ENCODE measurements at regions not wholly inside any gene's neighbourhood (a gene's known extent, or its start where the extent isn't known, plus 50 kb on each side); places are given as distances from the start of the nearest gene placed in this dataset.

DNA sequence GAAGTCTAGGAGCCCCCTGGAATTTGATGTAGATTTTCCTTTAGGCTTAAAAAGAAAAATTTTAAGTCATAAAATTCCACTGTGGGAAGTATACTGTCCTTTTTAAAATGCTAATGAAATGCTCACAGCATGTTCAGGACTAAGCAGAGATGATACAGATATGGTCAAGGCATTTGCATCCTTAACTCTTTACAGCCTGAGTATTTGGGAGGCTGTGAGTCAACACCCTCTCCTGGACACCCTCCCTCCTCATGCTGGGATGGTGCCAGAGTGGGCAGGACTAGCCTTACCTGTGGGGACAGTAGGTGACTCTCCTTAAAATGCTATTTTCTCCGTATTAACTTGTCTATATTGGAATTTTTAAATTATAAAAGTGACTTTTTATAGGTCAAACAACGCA is 197.4 kb upstream of the ELL2 start:
- DNase-seq = no peak

DNA sequence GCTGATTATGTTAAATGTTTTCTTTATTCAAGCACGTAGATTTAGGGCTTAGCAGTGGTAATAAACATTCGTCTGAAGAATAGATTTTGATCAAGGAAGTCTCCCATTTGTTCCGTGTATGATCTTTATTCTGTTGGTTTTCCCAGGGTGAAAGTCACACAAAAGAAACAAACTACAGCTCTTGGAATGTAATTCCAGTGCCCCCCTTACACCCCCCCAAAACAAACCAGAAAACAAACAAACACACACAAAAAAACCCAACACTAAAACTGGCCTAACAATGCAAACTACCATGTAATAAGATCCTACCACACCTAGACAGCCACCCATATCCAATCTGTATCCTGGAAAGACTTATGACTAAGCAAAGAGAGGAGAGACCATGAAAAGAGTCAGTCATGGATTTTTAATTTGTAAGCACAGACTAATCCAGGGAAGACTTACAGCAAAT is 196.2 kb upstream of the ELL2 start:
- DNase-seq = no peak

DNA sequence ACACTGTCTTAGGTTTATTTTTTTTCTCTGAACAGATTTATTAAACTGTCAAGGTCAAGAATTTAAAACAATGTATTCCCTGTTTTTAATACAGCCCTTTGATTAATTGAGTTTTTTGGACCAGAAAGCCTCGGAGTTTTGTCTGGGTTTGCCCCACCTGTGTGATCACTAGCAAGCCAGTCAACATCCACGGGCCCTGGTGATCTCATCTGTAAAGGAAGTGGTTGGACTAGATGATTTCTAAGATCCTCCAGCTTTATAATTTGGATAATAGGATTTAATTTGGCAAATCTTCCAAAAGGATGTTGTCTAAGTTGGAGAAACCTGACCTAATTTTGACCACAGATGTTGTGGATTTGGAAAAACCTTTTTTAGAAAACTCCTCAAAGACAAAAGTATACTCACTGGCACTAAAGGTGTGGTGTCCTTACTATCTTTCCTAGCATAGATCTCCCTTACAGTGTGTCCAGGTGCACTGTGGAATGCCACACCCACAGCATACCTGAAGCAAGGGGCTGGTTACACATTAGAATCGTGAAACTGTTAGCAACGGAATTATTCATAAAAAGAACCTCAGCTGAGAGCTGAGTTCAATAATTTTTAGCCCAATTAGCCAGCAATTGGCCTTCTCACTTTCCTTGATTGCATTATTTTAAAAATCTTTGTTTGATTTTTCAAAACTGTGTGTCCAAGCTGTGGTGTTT is 195.6 kb upstream of the ELL2 start:
- no peak for DNase-seq

DNA sequence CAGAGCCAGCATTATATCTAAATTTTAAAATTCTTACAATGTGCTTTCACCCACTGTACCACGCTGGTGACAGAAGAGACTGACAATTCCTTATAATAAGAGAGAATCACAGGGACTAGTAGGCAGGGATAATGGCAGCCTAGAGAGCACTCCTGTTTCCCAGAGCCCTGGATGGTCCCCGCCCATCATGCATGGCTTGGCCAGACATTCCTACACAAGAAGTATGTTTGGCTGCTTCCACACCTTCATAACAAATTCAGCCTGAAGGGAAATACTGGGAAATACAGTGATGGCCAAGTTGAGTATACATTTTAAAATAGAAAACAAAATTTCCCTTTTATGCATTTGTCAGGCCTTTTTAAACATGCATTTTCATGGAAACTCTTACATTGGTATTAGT is 193.5 kb upstream of the ELL2 start:
- no peak for DNase-seq

DNA sequence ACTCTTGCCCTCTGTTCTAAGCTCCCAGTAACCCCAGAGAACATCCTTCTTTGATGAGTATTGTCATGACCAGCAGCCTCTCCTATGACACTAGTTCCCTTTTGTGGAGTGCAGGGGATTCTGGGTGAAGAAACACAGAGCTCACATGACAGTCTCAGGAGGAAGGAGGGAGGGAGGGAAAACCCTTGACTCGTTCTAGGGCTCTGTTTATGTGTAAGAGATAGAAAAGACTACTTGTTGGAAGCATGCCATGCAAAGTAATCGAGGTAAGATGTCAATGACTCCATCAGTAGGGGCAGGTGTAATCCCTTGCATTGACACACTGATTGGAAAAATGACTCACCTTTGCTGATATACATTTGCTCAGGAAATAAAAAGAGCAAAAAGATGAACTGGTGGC is 190.2 kb upstream of the ELL2 start:
- no peak for DNase-seq

DNA sequence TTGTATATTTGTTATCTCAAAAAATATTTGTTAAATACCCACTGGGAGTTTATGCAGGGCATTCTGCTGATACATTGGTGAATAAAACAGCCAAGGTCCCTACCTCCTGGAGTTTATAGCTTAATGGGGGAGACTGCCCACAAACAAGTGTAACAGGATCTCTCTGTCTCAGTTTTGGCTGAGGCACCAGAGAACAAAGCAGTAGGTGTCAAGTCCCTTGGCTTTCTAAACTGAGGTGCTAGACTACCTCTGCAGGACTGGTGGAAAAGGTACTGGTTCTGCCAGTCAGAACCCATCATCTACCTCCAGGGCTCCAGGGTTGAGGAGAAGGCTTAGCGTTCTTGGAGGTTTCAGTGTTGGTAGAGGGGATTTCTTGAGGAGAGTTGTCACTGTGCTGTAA is 188.4 kb upstream of the ELL2 start:
- no peak for DNase-seq

DNA sequence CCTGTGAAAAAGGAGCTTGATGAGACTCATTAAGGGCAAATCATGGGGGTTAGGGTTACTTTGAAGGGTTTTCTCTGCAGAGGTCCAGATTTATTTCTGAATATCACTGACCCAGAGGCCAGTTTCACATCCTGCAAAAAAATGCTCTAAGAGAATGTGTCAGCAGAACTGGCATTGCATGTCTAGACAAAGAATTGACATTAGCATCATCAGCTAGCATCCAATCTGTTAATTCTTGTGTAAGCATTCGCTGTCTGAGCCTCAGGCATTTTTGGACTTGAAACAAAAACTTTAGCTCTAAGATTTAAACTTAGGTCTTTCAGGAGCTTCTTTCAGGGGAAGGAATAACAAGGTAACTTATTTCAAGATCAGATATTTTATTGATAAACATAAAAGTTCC is 187.9 kb upstream of the ELL2 start:
- DNase-seq = no peak

DNA sequence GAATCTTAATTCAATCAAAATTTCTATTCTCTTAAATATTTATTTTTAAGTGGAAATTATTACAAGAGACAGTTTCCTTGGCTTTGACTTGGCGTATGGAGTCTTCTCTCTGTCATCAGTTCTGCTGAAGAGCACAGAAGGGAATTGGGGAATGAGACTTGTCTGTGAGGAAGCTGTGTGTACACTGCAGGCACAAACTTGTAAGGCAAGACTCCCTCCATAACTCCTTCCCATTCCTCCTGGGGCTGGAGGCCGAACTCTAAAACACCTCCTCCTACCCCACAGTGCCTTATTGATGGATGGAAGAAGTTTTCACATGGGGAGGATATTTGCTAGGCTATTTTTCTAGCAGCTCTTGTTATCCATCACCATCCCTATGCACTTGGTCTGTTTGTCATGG is 187.4 kb upstream of the ELL2 start:
- DNase-seq = no peak

DNA sequence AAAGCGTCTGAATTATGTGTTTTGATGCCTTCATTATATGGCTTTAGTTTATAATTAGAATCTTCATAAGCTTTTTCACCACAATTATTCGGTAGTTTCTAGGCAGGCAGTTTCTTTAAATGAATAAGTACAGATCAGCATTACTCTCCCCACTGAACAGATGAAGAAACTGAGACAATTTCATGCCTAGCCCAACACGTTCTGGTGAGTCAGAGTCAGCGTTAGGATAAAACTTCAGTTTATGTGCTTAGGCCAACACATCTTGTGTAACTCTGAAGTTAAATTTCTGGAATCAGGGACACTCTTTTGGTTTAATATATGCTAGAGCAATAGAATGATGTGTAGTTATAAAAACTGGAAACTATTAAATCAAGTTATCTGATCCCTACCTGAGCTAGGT is 186.7 kb upstream of the ELL2 start:
- DNase-seq = no peak

DNA sequence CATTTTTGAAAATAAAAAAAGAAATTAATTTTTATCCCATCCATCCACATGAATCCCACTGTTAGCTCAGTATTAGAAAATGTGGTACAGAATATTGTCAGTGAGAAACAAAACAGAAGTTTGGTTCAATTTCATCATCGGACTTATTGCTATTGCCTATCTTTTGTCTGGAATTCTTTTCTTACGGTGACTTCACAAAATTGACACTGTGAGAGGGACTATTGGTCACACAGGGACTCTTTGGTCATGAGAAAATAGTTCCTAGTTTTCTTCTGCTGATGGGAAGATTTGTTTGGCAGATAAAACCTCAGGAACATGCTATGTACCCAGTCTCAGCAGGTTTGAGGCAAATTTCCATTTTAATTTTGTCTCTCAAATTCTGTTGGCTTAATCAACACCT is 186.2 kb upstream of the ELL2 start:
- no peak for DNase-seq

DNA sequence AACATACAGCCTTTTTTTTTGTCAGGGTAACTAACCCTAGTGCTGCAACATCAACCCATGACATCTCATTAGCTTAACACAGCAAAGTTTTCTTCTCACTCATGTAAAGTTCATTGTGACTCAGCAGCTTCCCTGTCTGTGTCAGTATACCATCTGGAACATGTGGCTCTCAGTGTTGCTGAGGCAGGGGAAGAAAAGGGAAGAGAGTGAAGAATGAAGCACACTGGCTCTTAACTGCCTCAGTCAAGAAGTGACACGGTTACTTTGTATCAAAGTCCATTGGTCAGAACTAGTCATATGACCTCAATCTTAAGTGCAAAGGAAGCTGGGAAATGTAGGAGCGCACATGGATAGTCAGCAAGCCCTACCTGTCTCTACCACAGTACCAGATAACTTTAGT is 185.0 kb upstream of the ELL2 start:
- no peak for DNase-seq

DNA sequence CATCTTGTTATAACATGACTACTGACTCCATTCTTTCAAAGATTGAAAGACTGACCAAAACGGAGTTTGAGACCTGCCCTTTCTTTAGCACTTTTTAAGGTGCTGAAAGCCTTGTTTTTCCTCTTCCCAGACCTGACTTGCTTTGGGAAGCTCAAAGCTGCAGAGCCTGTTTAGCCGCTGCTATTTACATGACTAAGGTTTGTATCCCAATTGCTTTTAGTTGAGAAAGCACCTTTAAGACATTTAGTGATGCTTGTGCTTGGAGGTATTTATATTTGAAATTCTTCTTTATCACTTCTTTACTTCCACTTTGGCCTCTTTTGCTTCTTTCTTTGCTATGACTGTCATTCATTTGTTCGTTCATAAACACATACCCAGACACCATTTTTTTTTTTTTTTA is 182.6 kb upstream of the ELL2 start:
- no peak for DNase-seq

DNA sequence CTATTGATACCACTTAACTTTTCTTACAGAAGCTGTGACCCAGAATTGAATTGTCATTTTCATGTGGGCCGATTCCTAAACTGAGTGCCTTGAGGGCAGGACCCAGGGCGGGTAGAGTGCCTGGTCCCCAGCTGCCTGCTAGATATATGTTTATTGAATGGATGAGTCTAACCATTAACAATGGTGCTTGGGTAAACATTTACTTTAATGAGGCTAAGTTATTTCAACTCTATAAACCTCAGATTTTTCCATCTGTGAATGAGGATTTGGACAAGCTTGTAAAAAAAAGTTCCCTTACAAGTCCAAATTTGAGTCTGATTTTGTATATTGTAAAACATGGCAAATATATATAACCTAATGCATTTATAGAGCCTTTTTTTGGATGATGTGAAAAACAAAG is 181.8 kb upstream of the ELL2 start:
- no peak for DNase-seq

DNA sequence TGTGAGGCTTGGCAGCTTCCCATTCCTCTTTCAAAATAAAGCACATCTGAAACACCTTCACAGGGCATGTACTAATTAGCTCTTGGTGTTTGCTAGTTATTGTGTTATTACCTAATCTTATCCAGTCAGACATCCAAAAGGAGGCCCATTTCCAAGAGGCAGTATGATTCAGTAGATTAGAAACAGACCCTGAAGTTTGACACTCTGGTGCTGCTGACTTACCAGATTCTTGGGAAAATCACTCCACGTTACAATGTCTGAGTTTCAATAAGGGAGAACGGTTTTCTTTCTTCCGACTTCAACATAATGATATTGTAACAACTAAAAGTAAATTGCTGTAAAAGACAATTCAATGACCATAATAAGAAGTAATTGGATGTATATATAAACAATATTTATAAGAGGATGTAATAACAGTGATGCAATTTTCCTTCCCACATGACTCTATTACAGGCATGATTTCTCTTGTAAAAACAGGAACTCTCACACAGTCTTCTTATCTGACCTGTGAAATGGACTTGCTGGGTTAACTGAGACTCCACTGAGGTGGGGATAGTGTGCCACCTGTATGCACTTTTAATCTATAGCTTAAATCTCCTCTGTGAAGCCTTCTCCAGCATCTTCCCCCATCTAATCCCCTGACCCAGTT is 181.3 kb upstream of the ELL2 start:
- DNase-seq = no peak

DNA sequence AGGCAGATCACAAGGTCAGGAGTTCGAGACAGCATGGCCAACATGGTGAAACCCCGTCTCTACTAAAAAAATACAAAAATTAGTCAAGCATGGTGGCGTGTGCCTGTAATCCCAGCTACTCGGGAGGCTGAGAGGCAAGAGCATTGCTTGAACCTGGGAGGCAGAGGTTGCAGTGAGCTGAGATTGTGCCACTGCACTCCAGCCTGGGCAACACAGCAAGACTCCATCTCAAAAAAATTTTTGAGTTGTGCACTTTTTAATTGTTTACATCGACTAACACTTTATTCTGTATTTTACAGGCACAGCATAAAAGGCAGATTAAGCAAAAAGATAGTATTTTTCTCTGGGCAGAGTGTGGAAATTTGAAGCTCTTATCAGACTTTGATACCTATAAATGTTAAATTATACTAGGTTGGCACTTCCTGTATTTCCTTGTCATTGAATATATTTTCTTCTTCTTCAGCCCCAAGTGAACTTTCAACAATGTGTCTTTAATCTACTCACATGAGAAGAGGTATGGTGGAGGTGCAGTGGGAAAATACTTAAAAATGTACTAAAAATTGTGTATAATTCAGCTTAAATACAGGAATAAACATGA is 180.6 kb upstream of the ELL2 start:
- DNase-seq = no peak

DNA sequence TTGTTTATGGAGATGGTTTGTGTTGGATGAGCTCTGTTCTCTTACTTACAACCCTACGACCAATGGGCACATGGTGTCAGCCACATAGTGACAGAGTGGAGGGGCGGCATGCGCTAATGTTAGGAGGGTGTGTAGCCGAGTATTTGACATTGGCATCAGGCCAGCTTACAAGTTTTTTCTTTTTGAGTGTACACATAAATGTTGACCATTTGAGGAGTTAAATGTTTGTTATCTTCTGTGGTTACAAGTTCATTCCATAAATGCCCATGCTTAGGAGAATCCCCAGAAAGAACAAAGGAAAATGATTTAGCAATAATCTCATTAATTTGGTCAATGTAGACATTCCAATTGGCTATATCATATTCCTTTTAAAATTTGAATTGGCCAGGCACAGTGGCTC is 180.1 kb upstream of the ELL2 start:
- no peak for DNase-seq

DNA sequence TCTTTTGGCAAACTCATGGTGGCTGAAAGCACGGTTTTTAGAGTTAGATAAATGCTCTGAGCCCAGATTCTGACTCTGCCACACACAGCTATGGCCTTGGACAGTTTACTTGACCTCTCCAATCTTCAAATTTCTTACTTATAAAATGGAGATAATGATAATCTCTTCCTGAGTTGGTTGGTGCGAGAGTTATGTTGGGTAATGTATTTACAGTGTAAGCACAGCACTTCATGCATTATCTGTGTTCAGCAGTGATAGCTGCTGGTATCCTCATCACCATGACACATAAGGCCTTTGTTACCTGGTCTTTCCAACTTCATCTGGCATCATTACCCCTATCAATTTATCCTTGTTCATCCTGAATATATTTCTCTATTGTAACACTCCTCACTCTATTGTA is 178.8 kb upstream of the ELL2 start:
- no peak for DNase-seq

DNA sequence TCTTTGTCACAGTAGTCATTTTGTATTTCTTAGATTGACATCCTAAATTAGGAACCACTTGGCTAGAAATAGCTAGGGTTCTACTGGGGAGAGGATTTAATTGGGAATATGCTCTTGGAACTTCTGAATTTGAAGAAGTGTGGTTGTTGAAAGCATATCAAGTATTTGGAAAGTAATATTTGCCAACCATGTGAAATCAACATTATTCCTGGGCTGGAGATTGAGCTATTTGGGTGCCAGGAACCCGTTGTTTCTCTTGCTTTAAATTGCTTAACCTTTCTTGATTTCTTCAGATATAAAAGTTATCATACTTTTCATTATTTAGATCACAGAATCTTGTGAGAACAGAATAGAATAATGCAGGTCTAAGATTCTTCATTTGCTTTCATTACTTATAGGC is 178.4 kb upstream of the ELL2 start:
- no peak for DNase-seq

DNA sequence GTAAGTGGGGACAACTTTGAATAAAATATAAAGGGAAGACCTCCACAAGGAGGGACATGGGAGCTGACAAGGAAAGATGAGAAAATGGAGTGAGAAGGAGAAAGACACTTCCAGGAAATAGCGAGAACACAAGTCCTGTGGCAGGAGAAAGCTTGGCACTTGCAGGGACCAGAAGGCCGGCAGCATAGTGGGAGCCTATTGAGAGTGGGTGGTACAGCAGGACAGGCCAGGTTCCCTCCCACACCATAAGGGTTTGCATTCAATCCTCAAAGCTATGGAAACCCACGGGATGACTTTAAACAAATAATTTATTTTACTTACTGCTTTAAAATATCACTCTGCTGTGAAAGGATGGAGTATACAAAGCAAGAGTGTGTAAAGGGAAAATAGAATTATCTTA is 173.2 kb upstream of the ELL2 start:
- DNase-seq = no peak

DNA sequence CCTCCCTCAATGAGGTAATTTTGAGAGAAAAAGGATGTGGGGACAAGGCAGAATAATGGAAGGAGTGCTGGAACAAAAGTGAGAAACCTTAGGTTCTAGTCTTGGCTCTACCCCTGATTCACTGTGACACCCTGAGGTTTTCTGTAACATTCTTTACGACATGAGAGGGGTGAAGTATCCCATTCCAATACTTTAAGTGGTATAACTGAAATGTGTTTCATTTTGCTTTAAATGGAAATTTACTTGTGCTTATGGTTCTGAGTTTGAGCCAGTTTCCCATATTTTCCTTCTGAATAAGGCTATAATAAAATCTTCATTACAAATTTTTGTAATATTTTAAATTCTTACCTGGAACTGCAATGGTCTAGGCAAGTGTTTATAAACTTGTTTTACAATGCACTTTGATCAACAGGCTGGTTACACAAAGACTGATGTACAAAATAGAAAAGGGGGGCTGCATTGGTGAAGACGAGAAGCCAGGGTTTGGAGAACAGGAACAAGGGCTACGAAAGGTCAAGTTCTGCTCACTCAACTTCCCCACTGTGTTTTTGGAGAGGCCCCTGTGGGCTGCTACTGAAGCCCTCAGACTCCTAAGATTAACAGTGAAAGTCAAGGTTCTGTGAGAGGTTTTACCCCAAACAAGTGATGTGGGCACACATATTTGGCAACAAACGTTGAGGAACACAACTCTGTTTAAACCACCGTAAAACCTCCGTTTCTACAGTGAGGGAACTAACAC is 171.9 kb upstream of the ELL2 start:
- no peak for DNase-seq

DNA sequence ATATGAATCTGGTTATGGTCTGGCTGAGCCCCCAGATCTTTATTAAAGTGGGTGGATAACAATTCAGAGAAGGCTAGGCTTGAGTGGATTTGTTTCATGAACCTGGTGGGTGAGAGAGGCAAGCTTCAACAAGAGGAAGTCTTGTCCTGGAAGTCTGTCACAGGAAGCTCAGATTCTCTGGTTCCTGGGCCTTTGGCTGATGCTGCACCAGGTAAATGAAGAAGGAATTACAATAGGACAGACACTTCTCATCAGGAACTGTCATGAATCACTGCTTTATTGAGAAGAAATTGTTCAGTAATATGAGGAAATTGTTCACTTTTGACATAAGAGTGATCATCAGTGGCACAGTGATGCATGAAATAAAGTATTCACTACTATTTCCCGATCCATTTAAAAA is 167.6 kb upstream of the ELL2 start:
- DNase-seq = no peak

DNA sequence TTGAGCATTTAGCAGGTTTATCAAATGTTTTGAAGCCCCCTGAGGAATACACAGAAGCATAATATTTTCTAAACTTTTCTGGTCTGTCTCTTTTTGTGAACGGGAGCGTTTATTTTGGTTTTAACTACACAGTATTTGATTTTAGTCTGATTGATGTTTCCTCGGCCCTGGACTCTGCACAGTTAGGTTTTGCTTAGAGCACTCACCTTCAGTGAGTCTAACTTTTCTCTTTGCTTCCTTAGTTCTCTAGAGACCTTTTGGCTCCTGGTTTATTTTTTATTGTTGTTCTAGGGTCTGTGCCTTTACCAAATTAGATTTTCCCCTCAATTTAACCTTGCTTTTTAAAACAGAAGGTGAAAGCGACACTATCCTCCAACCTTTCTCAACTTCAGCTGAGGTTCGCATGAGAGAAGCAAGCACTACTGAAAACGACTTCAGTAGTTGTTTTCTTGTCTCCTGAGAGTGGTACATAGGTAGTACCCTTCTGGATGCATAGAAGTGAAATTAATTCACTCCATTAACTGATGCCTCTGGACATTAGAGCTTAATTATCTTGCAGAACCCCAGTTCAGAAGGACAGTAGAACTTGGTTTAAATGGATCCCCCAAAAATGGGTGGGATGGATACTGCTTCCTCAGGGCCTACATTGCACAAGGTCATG is 166.7 kb upstream of the ELL2 start:
- no peak for DNase-seq

DNA sequence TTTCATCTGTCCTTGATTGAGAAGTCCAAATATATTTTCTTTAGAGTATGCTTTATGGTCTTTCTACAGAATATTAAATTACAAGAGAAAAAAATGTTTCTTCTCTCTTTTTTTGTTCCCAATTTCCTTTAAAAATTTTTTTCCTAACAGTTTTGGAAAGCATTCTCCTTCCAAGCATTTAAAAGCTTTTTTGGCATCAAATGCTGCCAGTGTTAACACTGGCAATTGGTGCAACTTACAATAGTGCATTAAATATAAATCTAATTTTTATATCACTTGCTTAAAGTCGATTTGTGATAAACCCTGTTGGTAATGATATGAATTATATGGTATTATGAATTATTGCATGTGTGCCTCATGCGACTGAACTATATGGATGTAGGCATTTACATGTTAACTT is 165.9 kb upstream of the ELL2 start:
- no peak for DNase-seq
